DOHH2 (cell line): ENCODE measurements at regions not wholly inside any gene's neighbourhood (a gene's known extent, or its start where the extent isn't known, plus 50 kb on each side); places are given as distances from the start of the nearest gene placed in this dataset.

ENCODE experiments used
- H3F3A ChIP-seq: fragments of 200-600 bp; sonication (generic), shearing (Covaris generic); 2 replicates; pipeline ENCODE4 v1.6.0; 2016; ENCODE audit warnings: antibody characterized with exemption, mild to moderate bottlenecking; ENCODE audit not compliant: control insufficient read depth, insufficient read depth
- H3K27ac ChIP-seq: fragments of 200-600 bp; sonication (generic); 2 replicates; pipeline ENCODE4 v1.5.1; 2014; ENCODE audit warnings: low read depth, mild to moderate bottlenecking, low read length, moderate library complexity
- H3K27me3 ChIP-seq: fragments of 200-600 bp; sonication (generic); 2 replicates; pipeline ENCODE4 v1.6.1; 2014; ENCODE audit warnings: mild to moderate bottlenecking, low read length, mixed read lengths; ENCODE audit not compliant: control insufficient read depth
- H3K36me3 ChIP-seq: fragments of 200-600 bp; sonication (generic); 2 replicates; pipeline ENCODE4 v1.6.1; 2014; ENCODE audit warnings: mild to moderate bottlenecking, low read length, moderate library complexity, mixed read lengths; ENCODE audit not compliant: control insufficient read depth
- H3K4me1 ChIP-seq: fragments of 200-600 bp; sonication (generic); 2 replicates; pipeline ENCODE4 v1.6.1; 2014; ENCODE audit warnings: mild to moderate bottlenecking, low read length, mixed read lengths; ENCODE audit not compliant: control insufficient read depth
- H3K4me2 ChIP-seq: fragments of 200-600 bp; sonication (generic); 2 replicates; pipeline ENCODE4 v1.6.0; 2014; ENCODE audit warnings: mild to moderate bottlenecking, low read length, moderate library complexity
- H3K4me3 ChIP-seq: fragments of 200-600 bp; sonication (generic); 2 replicates; pipeline ENCODE4 v1.5.1; 2014; ENCODE audit warnings: mild to moderate bottlenecking, low read length, mixed read lengths
- H3K79me2 ChIP-seq: fragments of 200-600 bp; sonication (generic); 2 replicates; pipeline ENCODE4 v1.6.1; 2014; ENCODE audit warnings: mild to moderate bottlenecking, low read length, mixed read lengths; ENCODE audit not compliant: control insufficient read depth
- H3K9me2 ChIP-seq: fragments of 200-600 bp; sonication (generic); replicated peaks from 2 replicates; pipeline ENCODE4 v1.6.1; 2014; ENCODE audit warnings: mild to moderate bottlenecking, low read length, mixed read lengths; ENCODE audit not compliant: control insufficient read depth
- H3K9me3 ChIP-seq: fragments of 200-600 bp; sonication (generic); 2 replicates; pipeline ENCODE4 v1.6.1; 2014; ENCODE audit warnings: antibody characterized with exemption, low read length, mixed read lengths; ENCODE audit not compliant: control insufficient read depth, insufficient read depth
- H4K20me1 ChIP-seq: fragments of 200-600 bp; sonication (generic); 2 replicates; pipeline ENCODE4 v1.6.0; 2014; ENCODE audit warnings: low read depth, mild to moderate bottlenecking, antibody characterized with exemption, low read length, moderate library complexity; ENCODE audit not compliant: control insufficient read depth, insufficient read depth
- CTCF ChIP-seq: fragments of 200-600 bp; sonication (generic); IDR thresholded peaks from one replicate; pipeline ENCODE4 v1.5.1; 2014; ENCODE audit warnings: antibody characterized with exemption, mild to moderate bottlenecking, low read depth, low read length; ENCODE audit not compliant: poor library complexity, severe bottlenecking
- EZH2phosphoT487 ChIP-seq: fragments of 200-600 bp; sonication (generic); IDR thresholded peaks from 2 replicates; pipeline ENCODE4 v1.6.1; 2017; ENCODE audit warnings: borderline replicate concordance, mild to moderate bottlenecking, antibody characterized with exemption, low read length, moderate library complexity, mixed read lengths

GRCh38 chr5:98130261-98131035 is 643.0 kb upstream of the RGMB start:
- Histone ChIP-seq H3K9me2 (no peaks in the 10 kb centered on the region), H3F3A (no peaks in the 10 kb centered on the region), H3K4me2 (no peak overlapping the region)

GRCh38 chr5:98144116-98144515 is 629.3 kb upstream of the RGMB start:
- Histone ChIP-seq H3K36me3 (no peaks in the 10 kb centered on the region), H3K9me3 (no peaks in the 10 kb centered on the region), H3K27me3 (no peaks in the 10 kb centered on the region), H3K9me2 (no peaks in the 10 kb centered on the region), H3K4me3 (no peak overlapping the region), H3K4me1 (no peaks in the 10 kb centered on the region), H3K4me2 (no peak overlapping the region), H3K79me2 (no peaks in the 10 kb centered on the region), H4K20me1 (no peaks in the 10 kb centered on the region), H3K27ac (no peak overlapping the region), H3F3A (no peaks in the 10 kb centered on the region)
- TF ChIP-seq EZH2phosphoT487 (no peak), CTCF (no peak)

More at GRCh38 chr5:98130261-98131035, 643.0 kb upstream of the RGMB start:
- Histone ChIP-seq H3K9me3 (no peaks in the 10 kb centered on the region), H3K27ac (no peak overlapping the region), H3K4me3 (no peak overlapping the region), H3K79me2 (no peaks in the 10 kb centered on the region), H3K27me3 (no peaks in the 10 kb centered on the region), H3K36me3 (no peaks in the 10 kb centered on the region), H3K4me1 (no peaks in the 10 kb centered on the region), H4K20me1 (no peaks in the 10 kb centered on the region)
- TF ChIP-seq CTCF (no peak), EZH2phosphoT487 (no peak)

- H3K36me3 ChIP-seq: no peaks in the 10 kb centered on the region
- no peak overlapping the region for H3K27ac ChIP-seq
- no peaks in the 10 kb centered on the region for H3K27me3 ChIP-seq
- H3K4me3 ChIP-seq: no peak overlapping the region
- TF ChIP-seq EZH2phosphoT487 (no peak), CTCF (no peak)
- H3K4me2 ChIP-seq: no peak overlapping the region
- H3F3A ChIP-seq: no peaks in the 10 kb centered on the region
- H3K9me2 ChIP-seq: no peaks in the 10 kb centered on the region
- H3K4me1 ChIP-seq: no peaks in the 10 kb centered on the region
- H4K20me1 ChIP-seq: no peaks in the 10 kb centered on the region
- H3K9me3 ChIP-seq: no peaks in the 10 kb centered on the region
- no peaks in the 10 kb centered on the region for H3K79me2 ChIP-seq
These were observed 628.8 kb upstream of the RGMB start for GRCh38 chr5:98144710-98145109.
